ENCODE measurements at regions not wholly inside any gene's neighbourhood (a gene's known extent, or its start where the extent isn't known, plus 50 kb on each side); places are given as distances from the start of the nearest gene placed in this dataset.

DNA sequence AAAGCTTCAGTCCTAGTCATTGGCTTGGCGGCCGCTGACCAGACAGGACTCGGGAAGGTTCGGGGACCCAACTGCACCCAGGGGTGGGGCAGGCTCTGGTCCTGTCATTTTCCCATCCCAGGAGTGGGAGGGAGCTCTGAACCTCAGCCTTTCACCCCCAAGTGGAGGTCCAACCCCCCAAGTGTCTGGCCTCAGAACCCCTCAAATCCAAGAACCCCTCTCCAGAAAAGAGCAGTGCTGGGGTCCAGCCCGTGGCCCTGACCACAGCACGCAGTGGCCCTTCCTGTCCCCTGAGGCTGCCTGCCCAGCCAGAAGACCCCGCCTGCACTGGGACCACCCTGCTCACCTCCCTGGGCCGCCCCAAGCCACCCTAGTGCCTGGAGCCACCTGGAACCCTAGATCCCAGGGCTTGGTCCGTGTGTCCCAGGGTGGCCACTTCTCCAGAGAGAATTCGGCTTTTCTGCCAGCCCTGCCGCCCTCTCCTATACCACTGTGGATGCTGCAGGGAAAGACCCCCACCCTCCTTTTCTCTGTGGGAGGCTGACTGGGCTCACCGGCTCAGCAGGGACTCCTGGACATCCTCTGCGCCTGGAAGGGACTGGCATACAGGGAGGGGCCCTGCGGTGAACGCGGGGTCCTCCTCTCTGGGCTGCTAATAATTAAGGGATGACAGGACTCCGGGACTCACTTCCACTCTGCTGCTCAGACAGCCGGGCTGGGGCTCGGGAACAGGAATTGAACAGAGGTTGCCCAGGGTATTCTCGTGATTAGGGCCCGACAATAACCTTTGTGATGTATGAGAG, 326.9 kb upstream of the SFSWAP start:
- TF ChIP-seq GATA3 (IDR thresholded peaks at IDR 0.05; ENCODE audit: low read depth, low read length) (no peak), GATA2 (IDR thresholded peaks at IDR 0.05; ENCODE audit: low read depth, low read length) (no peak)
